DOHH2 (cell line): ENCODE measurements at regions not wholly inside any gene's neighbourhood (a gene's known extent, or its start where the extent isn't known, plus 50 kb on each side); places are given as distances from the start of the nearest gene placed in this dataset.

Experiments
- CTCF ChIP-seq: fragments of 200-600 bp; sonication (generic); IDR thresholded peaks from one replicate; pipeline ENCODE4 v1.5.1; 2014; ENCODE audit warnings: antibody characterized with exemption, mild to moderate bottlenecking, low read depth, low read length; ENCODE audit not compliant: poor library complexity, severe bottlenecking
- EZH2phosphoT487 ChIP-seq: fragments of 200-600 bp; sonication (generic); IDR thresholded peaks from 2 replicates; pipeline ENCODE4 v1.6.1; 2017; ENCODE audit warnings: borderline replicate concordance, mild to moderate bottlenecking, antibody characterized with exemption, low read length, moderate library complexity, mixed read lengths

- no peak for TF ChIP-seq CTCF
- TF ChIP-seq EZH2phosphoT487, result no peak
These were observed 478.5 kb upstream of the AMELY start for GRCh38 chrY:7390056-7390455.
